ENCODE measurements at regions not wholly inside any gene's neighbourhood (a gene's known extent, or its start where the extent isn't known, plus 50 kb on each side); places are given as distances from the start of the nearest gene placed in this dataset.

- TF ChIP-seq CTCF (IDR thresholded peaks at IDR 0.05 in 4 of 5, conservative IDR thresholded peaks at IDR 0.05 in 1 of 5): no peak
- no peak for TF ChIP-seq POLR2A (IDR thresholded peaks at IDR 0.05)
Measured at GRCh38 chr12:107574691-107575090, 110.9 kb upstream of the PWP1 start.

Measured in gastrocnemius medialis (tissue), 4 donors.